Choroid plexus epithelial cell (primary cell): ENCODE measurements at regions not wholly inside any gene's neighbourhood (a gene's known extent, or its start where the extent isn't known, plus 50 kb on each side); places are given as distances from the start of the nearest gene placed in this dataset.

Experiments
- DNase-seq: peaks from one replicate; pipeline ENCODE4 v3.0.0-alpha.2; 2010; ENCODE audit warnings: low read depth
- H3K4me3 ChIP-seq: 2 replicates; pipeline ENCODE4 v1.5.1; 2011; ENCODE audit warnings: low read depth, mild to moderate bottlenecking, control low read depth, low read length, moderate library complexity
- CTCF ChIP-seq: conservative IDR thresholded peaks from 2 replicates; pipeline ENCODE4 v1.5.1; 2011; ENCODE audit warnings: low read depth, mild to moderate bottlenecking, control low read depth, inconsistent platforms, low read length, moderate library complexity

DNA sequence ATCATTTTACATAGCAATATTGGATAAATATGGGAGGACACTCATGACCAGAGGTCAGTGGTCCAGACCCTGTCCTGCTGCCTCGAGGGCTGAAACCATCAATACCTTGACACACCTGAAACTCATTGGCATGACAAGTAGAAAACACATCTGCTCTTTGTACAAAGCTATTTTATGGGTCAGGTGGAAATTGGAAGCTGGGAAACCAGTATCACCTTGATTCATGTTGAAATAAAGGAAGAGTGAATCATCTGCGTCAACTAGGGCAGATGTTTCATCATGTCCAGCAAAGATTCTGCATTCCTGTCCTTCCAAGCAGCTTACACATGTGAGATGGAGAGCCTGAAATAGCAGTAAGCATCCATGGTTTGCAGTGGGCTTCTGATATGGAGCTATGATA lies 80.0 kb upstream of the ERBB4 start:
- TF ChIP-seq CTCF, result no peak
- no peak overlapping the region for H3K4me3 ChIP-seq
- DNase-seq, result peak; percentile 45

DNA sequence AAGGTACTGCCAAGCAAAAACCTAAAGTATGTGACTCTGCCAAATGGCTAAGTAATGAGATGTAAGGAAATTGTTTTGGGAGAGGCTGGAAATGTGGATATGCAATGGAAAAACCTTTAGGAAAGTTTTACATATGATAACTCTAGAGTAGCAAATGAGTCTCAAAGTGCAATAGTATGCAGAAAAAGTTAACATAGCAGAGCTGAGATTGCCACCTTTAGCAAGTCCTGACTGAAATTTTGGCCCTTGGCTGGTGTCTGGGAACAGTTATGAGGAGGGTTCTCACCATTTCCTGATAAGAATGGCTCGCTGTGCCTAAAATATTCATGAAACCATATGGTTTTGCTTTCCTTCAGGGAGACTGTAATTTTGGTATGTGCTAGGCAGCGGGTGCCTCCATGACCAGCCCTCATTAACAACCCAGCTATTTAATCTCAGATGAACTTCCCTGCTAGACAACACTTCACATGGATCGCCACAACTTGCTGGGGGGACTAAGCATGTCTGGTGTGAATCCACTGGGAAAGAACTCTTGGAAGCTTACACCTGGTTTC lies 72.3 kb upstream of the ERBB4 start:
- TF ChIP-seq CTCF, result no peak
- no peak for DNase-seq

GRCh38 chr2:212609479-212609878 lies 70.9 kb upstream of the ERBB4 start:
- H3K4me3 ChIP-seq, result no peak overlapping the region
- DNase-seq, result no peak
- TF ChIP-seq CTCF, result no peak

More for the DNA sequence above, 72.3 kb upstream of the ERBB4 start:
- no peak overlapping the region for H3K4me3 ChIP-seq

DNA sequence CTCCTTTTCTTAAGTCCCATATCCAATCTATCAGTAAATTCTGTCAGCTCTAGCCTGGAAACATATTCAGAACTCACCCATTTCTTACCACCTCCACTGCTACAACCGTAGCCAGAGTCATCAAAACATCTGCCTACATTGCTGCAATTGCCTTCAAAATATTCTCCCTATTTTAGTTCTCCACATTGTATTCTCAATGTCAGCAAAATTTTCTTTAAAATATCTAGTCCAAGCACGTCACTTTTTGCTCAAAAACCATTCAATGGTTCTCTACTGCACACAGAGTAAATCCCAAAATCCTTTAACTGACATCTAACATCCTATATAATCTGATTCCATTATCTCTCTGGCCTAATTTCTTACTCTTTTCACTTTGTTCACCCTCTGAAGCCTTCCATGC lies 68.5 kb upstream of the ERBB4 start:
- TF ChIP-seq CTCF, result no peak
- H3K4me3 ChIP-seq, result no peak overlapping the region
- DNase-seq, result no peak

- TF ChIP-seq CTCF, result no peak
- no peak for DNase-seq
- no peak overlapping the region for H3K4me3 ChIP-seq
These were observed 67.6 kb upstream of the ERBB4 start for GRCh38 chr2:212606232-212606631.

GRCh38 chr2:212596688-212597087 lies 58.1 kb upstream of the ERBB4 start:
- H3K4me3 ChIP-seq, result no peak overlapping the region
- no peak for DNase-seq
- TF ChIP-seq CTCF, result no peak

- H3K4me3 ChIP-seq, result no peak overlapping the region
- no peak for TF ChIP-seq CTCF
These were observed 57.7 kb upstream of the ERBB4 start for GRCh38 chr2:212596276-212596675.

More at GRCh38 chr2:212596276-212596675, 57.7 kb upstream of the ERBB4 start:
- DNase-seq, result no peak
